ENCODE measurements at regions not wholly inside any gene's neighbourhood (a gene's known extent, or its start where the extent isn't known, plus 50 kb on each side); places are given as distances from the start of the nearest gene placed in this dataset.

DNA sequence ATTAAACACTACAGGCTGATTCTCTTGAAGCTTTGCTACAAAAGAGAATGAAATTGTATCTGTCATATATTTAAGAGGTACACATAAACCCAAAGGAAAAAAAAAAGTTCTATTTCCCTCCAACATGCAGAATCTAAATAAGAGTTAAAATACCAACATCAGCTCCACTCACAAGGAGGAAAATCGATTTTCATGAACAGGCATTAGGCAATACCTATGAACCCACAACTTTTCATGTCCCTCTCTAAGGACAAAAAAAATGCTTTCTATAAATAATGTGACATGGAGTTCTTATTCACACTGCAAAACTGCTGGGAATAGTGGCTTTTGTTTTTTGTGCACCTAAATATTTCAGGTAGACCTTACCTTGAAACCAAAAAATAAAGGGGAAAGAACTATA lies 192.5 kb downstream of the KLF12 start (continued):
- TF ChIP-seq, protein P1, sequence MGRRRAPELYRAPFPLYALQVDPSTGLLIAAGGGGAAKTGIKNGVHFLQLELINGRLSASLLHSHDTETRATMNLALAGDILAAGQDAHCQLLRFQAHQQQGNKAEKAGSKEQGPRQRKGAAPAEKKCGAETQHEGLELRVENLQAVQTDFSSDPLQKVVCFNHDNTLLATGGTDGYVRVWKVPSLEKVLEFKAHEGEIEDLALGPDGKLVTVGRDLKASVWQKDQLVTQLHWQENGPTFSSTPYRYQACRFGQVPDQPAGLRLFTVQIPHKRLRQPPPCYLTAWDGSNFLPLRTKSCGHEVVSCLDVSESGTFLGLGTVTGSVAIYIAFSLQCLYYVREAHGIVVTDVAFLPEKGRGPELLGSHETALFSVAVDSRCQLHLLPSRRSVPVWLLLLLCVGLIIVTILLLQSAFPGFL (CRISPR knock-in tag; IDR thresholded peaks at IDR 0.05; ENCODE audit: borderline replicate concordance), result no peak
- TF ChIP-seq, protein P2, sequence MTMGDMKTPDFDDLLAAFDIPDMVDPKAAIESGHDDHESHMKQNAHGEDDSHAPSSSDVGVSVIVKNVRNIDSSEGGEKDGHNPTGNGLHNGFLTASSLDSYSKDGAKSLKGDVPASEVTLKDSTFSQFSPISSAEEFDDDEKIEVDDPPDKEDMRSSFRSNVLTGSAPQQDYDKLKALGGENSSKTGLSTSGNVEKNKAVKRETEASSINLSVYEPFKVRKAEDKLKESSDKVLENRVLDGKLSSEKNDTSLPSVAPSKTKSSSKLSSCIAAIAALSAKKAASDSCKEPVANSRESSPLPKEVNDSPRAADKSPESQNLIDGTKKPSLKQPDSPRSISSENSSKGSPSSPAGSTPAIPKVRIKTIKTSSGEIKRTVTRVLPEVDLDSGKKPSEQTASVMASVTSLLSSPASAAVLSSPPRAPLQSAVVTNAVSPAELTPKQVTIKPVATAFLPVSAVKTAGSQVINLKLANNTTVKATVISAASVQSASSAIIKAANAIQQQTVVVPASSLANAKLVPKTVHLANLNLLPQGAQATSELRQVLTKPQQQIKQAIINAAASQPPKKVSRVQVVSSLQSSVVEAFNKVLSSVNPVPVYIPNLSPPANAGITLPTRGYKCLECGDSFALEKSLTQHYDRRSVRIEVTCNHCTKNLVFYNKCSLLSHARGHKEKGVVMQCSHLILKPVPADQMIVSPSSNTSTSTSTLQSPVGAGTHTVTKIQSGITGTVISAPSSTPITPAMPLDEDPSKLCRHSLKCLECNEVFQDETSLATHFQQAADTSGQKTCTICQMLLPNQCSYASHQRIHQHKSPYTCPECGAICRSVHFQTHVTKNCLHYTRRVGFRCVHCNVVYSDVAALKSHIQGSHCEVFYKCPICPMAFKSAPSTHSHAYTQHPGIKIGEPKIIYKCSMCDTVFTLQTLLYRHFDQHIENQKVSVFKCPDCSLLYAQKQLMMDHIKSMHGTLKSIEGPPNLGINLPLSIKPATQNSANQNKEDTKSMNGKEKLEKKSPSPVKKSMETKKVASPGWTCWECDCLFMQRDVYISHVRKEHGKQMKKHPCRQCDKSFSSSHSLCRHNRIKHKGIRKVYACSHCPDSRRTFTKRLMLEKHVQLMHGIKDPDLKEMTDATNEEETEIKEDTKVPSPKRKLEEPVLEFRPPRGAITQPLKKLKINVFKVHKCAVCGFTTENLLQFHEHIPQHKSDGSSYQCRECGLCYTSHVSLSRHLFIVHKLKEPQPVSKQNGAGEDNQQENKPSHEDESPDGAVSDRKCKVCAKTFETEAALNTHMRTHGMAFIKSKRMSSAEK (CRISPR knock-in tag; IDR thresholded peaks at IDR 0.05; ENCODE audit: borderline replicate concordance), result no peak
- TF ChIP-seq ESRRA (CRISPR knock-in tag; IDR thresholded peaks at IDR 0.05; ENCODE audit: borderline replicate concordance) (no peak), EMX1 (CRISPR knock-in tag; IDR thresholded peaks at IDR 0.05) (no peak)
- TF ChIP-seq, protein P3, sequence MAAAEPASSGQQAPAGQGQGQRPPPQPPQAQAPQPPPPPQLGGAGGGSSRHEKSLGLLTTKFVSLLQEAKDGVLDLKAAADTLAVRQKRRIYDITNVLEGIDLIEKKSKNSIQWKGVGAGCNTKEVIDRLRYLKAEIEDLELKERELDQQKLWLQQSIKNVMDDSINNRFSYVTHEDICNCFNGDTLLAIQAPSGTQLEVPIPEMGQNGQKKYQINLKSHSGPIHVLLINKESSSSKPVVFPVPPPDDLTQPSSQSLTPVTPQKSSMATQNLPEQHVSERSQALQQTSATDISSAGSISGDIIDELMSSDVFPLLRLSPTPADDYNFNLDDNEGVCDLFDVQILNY (CRISPR knock-in tag; IDR thresholded peaks at IDR 0.05), result no peak
- TF ChIP-seq, protein P4, sequence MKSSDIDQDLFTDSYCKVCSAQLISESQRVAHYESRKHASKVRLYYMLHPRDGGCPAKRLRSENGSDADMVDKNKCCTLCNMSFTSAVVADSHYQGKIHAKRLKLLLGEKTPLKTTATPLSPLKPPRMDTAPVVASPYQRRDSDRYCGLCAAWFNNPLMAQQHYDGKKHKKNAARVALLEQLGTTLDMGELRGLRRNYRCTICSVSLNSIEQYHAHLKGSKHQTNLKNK (CRISPR knock-in tag; IDR thresholded peaks at IDR 0.05), result no peak

DNA sequence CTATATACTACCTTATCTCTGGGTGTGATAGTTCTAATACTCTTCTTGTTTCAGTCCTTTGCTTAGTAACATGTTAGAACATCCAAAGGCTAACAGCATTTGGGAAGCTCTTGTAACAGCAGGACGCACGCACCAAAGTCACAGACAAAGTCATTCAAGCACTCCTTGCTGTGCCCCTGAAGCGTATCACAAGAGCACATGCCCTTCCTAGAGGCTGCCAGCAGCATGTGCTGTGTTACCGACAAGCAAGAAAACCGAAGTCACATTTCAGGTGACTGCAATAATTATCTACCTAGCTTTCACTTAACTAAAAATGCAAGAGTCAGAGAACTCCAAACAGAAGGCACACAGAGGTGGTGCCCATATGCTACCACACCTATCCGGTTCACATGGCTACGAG lies 194.1 kb downstream of the KLF12 start:
- ChIA-PET POLR2A (no interaction called here), CTCF (no interaction called here)
- Mint-ChIP-seq H3K4me1 (peaks cover 46% of the 10 kb centered on the region), H3K9me3 (0 out of 2 replicates have a peak, but pooled peaks cover 2% of the 10 kb centered on the region), H3K36me3 (peaks cover 2% of the 10 kb centered on the region; the same call in 1 of the 2 replicates), H3K27ac (no peak overlapping the region; the same call in 1 of the 2 replicates), H3K27me3 (ENCODE audit: low read depth) (no peaks in the 10 kb centered on the region), H3K4me3 (no peak overlapping the region)
- ATAC-seq (peak; percentile 47), DNase-seq (ENCODE audit: low spot score) (no peak)
- TF ChIP-seq TP53 (CRISPR knock-in tag; IDR thresholded peaks at IDR 0.05), result no peak
- TF ChIP-seq, protein P5, sequence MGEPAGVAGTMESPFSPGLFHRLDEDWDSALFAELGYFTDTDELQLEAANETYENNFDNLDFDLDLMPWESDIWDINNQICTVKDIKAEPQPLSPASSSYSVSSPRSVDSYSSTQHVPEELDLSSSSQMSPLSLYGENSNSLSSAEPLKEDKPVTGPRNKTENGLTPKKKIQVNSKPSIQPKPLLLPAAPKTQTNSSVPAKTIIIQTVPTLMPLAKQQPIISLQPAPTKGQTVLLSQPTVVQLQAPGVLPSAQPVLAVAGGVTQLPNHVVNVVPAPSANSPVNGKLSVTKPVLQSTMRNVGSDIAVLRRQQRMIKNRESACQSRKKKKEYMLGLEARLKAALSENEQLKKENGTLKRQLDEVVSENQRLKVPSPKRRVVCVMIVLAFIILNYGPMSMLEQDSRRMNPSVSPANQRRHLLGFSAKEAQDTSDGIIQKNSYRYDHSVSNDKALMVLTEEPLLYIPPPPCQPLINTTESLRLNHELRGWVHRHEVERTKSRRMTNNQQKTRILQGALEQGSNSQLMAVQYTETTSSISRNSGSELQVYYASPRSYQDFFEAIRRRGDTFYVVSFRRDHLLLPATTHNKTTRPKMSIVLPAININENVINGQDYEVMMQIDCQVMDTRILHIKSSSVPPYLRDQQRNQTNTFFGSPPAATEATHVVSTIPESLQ (CRISPR knock-in tag; IDR thresholded peaks at IDR 0.05), result no peak
- TF ChIP-seq, protein P6, sequence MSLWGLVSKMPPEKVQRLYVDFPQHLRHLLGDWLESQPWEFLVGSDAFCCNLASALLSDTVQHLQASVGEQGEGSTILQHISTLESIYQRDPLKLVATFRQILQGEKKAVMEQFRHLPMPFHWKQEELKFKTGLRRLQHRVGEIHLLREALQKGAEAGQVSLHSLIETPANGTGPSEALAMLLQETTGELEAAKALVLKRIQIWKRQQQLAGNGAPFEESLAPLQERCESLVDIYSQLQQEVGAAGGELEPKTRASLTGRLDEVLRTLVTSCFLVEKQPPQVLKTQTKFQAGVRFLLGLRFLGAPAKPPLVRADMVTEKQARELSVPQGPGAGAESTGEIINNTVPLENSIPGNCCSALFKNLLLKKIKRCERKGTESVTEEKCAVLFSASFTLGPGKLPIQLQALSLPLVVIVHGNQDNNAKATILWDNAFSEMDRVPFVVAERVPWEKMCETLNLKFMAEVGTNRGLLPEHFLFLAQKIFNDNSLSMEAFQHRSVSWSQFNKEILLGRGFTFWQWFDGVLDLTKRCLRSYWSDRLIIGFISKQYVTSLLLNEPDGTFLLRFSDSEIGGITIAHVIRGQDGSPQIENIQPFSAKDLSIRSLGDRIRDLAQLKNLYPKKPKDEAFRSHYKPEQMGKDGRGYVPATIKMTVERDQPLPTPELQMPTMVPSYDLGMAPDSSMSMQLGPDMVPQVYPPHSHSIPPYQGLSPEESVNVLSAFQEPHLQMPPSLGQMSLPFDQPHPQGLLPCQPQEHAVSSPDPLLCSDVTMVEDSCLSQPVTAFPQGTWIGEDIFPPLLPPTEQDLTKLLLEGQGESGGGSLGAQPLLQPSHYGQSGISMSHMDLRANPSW (CRISPR knock-in tag; conservative IDR thresholded peaks at IDR 0.05; ENCODE audit: low read depth), result no peak
- no peak for TF ChIP-seq RORB (CRISPR knock-in tag; IDR thresholded peaks at IDR 0.05)
- no peak for TF ChIP-seq FOXK1 (CRISPR knock-in tag; IDR thresholded peaks at IDR 0.05)
- TF ChIP-seq, protein P2 (CRISPR knock-in tag; IDR thresholded peaks at IDR 0.05; ENCODE audit: borderline replicate concordance), result no peak
- TF ChIP-seq JUN (CRISPR knock-in tag; IDR thresholded peaks at IDR 0.05), result no peak
- TF ChIP-seq, protein P7, sequence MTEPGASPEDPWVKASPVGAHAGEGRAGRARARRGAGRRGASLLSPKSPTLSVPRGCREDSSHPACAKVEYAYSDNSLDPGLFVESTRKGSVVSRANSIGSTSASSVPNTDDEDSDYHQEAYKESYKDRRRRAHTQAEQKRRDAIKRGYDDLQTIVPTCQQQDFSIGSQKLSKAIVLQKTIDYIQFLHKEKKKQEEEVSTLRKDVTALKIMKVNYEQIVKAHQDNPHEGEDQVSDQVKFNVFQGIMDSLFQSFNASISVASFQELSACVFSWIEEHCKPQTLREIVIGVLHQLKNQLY (CRISPR knock-in tag; IDR thresholded peaks at IDR 0.05), result no peak
- TF ChIP-seq TEAD1 (CRISPR knock-in tag; IDR thresholded peaks at IDR 0.05), result no peak
- TF ChIP-seq SP1 (CRISPR knock-in tag; conservative IDR thresholded peaks at IDR 0.05), result no peak
- TF ChIP-seq NR2C2 (CRISPR knock-in tag; IDR thresholded peaks at IDR 0.05), result no peak

Measured in WTC11 (cell line).